ENCODE measurements at regions not wholly inside any gene's neighbourhood (a gene's known extent, or its start where the extent isn't known, plus 50 kb on each side); places are given as distances from the start of the nearest gene placed in this dataset.

DNA sequence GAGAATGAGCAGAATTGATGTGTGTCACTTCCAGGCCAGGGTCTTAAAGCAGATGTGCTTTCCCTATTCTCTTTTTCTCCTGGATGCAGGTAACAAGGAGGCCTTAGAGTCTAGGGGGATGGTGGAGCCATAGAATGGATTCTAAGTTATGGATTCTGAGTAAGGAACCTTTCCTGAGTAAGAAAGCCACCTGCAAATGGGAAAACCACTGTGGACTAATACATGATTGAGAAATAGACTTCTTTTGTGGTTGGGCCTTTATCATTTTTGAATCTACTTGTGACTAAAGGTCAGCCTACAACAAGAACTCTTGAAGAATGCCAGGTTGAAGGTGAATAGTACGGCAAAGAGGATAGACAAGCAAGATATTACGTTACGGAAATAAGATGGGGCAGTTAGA lies 116.1 kb downstream of the CDC7 start:
- TF ChIP-seq, protein P1, sequence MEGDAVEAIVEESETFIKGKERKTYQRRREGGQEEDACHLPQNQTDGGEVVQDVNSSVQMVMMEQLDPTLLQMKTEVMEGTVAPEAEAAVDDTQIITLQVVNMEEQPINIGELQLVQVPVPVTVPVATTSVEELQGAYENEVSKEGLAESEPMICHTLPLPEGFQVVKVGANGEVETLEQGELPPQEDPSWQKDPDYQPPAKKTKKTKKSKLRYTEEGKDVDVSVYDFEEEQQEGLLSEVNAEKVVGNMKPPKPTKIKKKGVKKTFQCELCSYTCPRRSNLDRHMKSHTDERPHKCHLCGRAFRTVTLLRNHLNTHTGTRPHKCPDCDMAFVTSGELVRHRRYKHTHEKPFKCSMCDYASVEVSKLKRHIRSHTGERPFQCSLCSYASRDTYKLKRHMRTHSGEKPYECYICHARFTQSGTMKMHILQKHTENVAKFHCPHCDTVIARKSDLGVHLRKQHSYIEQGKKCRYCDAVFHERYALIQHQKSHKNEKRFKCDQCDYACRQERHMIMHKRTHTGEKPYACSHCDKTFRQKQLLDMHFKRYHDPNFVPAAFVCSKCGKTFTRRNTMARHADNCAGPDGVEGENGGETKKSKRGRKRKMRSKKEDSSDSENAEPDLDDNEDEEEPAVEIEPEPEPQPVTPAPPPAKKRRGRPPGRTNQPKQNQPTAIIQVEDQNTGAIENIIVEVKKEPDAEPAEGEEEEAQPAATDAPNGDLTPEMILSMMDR (IDR thresholded peaks at IDR 0.05): no peak
- TF ChIP-seq EZH2 (IDR thresholded peaks at IDR 0.05; ENCODE audit: borderline replicate concordance, insufficient read depth, low read depth, low read length, poor library complexity, severe bottlenecking): no peak
